ENCODE measurements at regions not wholly inside any gene's neighbourhood (a gene's known extent, or its start where the extent isn't known, plus 50 kb on each side); places are given as distances from the start of the nearest gene placed in this dataset.

DNA sequence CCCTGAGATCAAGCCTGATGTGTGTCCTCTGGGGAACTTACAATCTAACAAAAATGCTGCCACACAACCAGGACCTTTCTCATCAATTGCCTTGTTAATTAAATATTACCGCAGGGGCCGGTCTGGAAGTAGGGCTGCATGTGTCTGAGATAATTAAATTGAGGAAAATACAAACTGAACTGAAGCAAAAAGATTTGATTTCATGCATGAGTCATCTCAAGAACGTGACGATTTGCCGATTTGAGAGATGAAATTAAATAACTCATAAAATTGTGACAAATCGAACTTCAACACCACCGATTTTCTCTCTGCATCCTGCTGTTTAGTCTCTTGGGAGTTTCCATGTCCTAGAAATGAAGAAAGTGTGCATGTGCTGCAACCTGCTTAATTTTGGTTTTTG is 94.6 kb upstream of the DAAM1 start:
- Histone ChIP-seq H3K27me3 (no peaks in the 10 kb centered on the region), H3K9me3 (no peaks in the 10 kb centered on the region), H3K4me3 (no peak overlapping the region), H3K36me3 (no peaks in the 10 kb centered on the region), H3K4me1 (peaks cover 3% of the 10 kb centered on the region), H3K27ac (no peak overlapping the region)
- TF ChIP-seq POLR2A (IDR thresholded peaks at IDR 0.05) (no peak), EP300 (IDR thresholded peaks at IDR 0.05) (no peak), POLR2AphosphoS5 (IDR thresholded peaks at IDR 0.05) (no peak)
- TF ChIP-seq, protein P1, sequence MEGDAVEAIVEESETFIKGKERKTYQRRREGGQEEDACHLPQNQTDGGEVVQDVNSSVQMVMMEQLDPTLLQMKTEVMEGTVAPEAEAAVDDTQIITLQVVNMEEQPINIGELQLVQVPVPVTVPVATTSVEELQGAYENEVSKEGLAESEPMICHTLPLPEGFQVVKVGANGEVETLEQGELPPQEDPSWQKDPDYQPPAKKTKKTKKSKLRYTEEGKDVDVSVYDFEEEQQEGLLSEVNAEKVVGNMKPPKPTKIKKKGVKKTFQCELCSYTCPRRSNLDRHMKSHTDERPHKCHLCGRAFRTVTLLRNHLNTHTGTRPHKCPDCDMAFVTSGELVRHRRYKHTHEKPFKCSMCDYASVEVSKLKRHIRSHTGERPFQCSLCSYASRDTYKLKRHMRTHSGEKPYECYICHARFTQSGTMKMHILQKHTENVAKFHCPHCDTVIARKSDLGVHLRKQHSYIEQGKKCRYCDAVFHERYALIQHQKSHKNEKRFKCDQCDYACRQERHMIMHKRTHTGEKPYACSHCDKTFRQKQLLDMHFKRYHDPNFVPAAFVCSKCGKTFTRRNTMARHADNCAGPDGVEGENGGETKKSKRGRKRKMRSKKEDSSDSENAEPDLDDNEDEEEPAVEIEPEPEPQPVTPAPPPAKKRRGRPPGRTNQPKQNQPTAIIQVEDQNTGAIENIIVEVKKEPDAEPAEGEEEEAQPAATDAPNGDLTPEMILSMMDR (IDR thresholded peaks at IDR 0.05), result no peak
- DNase-seq (ENCODE audit: low spot score in 2 of 2), result no peak
- 70% methylated on average over 7 of the region's 7 CpGs for WGBS

DNA sequence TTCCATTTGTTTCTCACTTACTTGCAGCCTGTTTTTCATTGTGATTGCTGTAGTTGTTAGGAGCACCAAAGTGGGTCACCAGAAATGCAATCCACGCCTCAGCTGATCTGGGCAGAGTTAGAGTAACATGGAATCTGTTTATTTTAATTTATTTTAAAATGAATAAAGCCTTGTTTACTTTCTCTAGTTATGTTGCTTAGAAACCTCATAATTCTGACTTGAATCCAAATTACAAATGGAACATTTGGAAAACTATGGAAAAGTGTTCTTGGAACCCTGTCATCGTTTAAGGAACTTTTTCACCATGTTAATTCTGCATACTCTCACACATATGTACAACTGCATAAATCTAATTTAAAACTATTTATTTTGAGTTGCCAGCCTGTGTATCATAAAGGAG is 92.2 kb upstream of the DAAM1 start:
- H3K27ac ChIP-seq, result no peak overlapping the region
- H3K4me3 ChIP-seq, result no peak overlapping the region
- no peak for DNase-seq (ENCODE audit: low spot score in 2 of 2)
- 15% methylated on average over 2 of the region's 2 CpGs for WGBS
- no peaks in the 10 kb centered on the region for H3K9me3 ChIP-seq
- H3K4me1 ChIP-seq, result peaks cover 3% of the 10 kb centered on the region
- H3K36me3 ChIP-seq, result no peaks in the 10 kb centered on the region
- H3K27me3 ChIP-seq, result no peaks in the 10 kb centered on the region
- TF ChIP-seq, protein P1 (IDR thresholded peaks at IDR 0.05), result no peak
- TF ChIP-seq POLR2A (IDR thresholded peaks at IDR 0.05) (no peak), EP300 (IDR thresholded peaks at IDR 0.05) (no peak), POLR2AphosphoS5 (IDR thresholded peaks at IDR 0.05) (no peak)

DNA sequence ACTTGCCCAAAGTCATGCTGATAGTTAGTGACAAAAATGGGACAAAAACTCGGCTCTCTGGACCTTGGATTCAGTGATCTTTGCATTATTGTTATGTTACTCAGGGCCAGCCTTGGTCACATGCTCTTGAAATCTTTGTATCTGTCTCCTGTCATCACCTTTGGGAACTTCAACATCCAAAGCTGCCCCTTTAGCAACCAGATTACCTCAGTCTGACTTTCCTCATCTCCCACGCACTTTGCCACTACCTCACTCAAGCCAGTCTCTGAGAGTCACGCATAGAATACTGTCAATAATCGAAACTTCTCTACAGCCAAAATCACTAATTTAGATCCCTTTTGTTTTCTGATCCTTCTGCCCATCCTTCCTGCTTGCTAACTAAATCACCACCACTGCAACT is 90.8 kb upstream of the DAAM1 start:
- no peak overlapping the region for H3K4me3 ChIP-seq
- WGBS, result 91% methylated on average over 4 of the region's 4 CpGs
- H3K36me3 ChIP-seq, result no peaks in the 10 kb centered on the region
- H3K27me3 ChIP-seq, result no peaks in the 10 kb centered on the region
- no peaks in the 10 kb centered on the region for H3K9me3 ChIP-seq
- DNase-seq (ENCODE audit: low spot score in 2 of 2), result no peak
- peaks cover 3% of the 10 kb centered on the region for H3K4me1 ChIP-seq
- TF ChIP-seq, protein P1 (IDR thresholded peaks at IDR 0.05), result no peak
- no peak for TF ChIP-seq POLR2AphosphoS5 (IDR thresholded peaks at IDR 0.05)
- no peak for TF ChIP-seq EP300 (IDR thresholded peaks at IDR 0.05)
- no peak for TF ChIP-seq POLR2A (IDR thresholded peaks at IDR 0.05)
- H3K27ac ChIP-seq, result no peak overlapping the region

DNA sequence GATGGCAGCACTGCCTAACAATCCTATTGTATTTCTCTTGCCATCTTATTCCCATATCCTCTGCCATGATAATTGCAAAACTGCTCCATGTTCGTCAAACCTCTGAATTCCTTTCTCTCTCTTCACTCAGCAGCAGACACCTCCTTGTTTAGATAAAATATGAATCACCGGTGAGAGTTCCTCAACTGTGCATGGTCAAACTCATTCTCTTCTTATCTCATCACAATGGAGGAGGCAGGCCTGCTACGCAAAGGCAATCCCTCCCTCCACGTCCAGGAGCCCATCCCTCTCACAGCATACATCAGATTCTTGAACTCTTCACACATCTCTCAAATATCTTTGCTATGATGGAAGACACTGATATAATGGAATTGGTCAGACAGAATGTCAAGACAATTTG is 90.1 kb upstream of the DAAM1 start:
- H3K4me1 ChIP-seq, result peaks cover 3% of the 10 kb centered on the region
- H3K27me3 ChIP-seq, result no peaks in the 10 kb centered on the region
- TF ChIP-seq, protein P1 (IDR thresholded peaks at IDR 0.05), result no peak
- TF ChIP-seq EP300 (IDR thresholded peaks at IDR 0.05) (no peak), POLR2A (IDR thresholded peaks at IDR 0.05) (no peak), POLR2AphosphoS5 (IDR thresholded peaks at IDR 0.05) (no peak)
- no peaks in the 10 kb centered on the region for H3K36me3 ChIP-seq
- DNase-seq (ENCODE audit: low spot score in 2 of 2), result no peak
- no peak overlapping the region for H3K4me3 ChIP-seq
- no peaks in the 10 kb centered on the region for H3K9me3 ChIP-seq
- WGBS, result 80% methylated on average over 4 of the region's 4 CpGs
- no peak overlapping the region for H3K27ac ChIP-seq

DNA sequence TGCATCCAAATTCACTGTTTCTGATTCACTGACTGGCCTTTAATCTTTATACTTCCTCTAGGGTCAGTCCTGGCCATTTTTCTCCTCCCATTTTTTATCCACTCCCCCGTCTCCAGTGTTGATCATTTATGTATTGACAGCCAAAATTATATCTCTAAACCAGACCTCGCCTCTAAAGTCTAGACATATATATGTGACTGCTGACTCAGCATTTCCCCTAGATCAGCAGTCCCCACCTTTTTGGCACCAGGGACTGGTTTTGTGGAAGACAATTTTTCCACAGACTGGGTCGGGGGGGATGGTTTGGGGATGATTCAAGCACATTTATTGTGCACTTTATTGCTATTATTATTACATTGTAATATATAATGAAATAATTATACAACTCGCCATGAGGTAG is 88.3 kb upstream of the DAAM1 start:
- DNase-seq (ENCODE audit: low spot score in 2 of 2), result no peak
- Histone ChIP-seq H3K27me3 (no peaks in the 10 kb centered on the region), H3K27ac (no peak overlapping the region), H3K9me3 (no peaks in the 10 kb centered on the region), H3K4me3 (no peak overlapping the region), H3K4me1 (peaks cover 3% of the 10 kb centered on the region), H3K36me3 (no peaks in the 10 kb centered on the region)
- 81% methylated on average over 4 of the region's 4 CpGs for WGBS
- TF ChIP-seq, protein P1 (IDR thresholded peaks at IDR 0.05), result no peak
- TF ChIP-seq EP300 (IDR thresholded peaks at IDR 0.05), result no peak
- TF ChIP-seq POLR2A (IDR thresholded peaks at IDR 0.05), result no peak
- no peak for TF ChIP-seq POLR2AphosphoS5 (IDR thresholded peaks at IDR 0.05)
